GM12892 (cell line): ENCODE measurements at regions not wholly inside any gene's neighbourhood (a gene's known extent, or its start where the extent isn't known, plus 50 kb on each side); places are given as distances from the start of the nearest gene placed in this dataset.

Source experiments
- POLR2A ChIP-seq: IDR thresholded peaks from 2 replicates; pipeline ENCODE4 v1.6.1; 2011; ENCODE audit warnings: low read depth, low read length, control low read depth
- POLR2AphosphoS5 ChIP-seq: IDR thresholded peaks from 2 replicates; pipeline ENCODE4 v1.6.1; 2011; ENCODE audit warnings: low read depth, low read length, control low read depth

GRCh38 chr2:139033300-139033699 lies 253.1 kb upstream of the NXPH2 start:
- TF ChIP-seq POLR2A (no peak), POLR2AphosphoS5 (no peak)
